Adrenal gland (tissue), 5 donors: ENCODE measurements at regions not wholly inside any gene's neighbourhood (a gene's known extent, or its start where the extent isn't known, plus 50 kb on each side); places are given as distances from the start of the nearest gene placed in this dataset.

ENCODE experiments used
- CTCF ChIP-seq, 6 experiments: fragments of 450-650 bp in 4 of 6; fragments of 200-600 bp in 2 of 6; sonication (generic) in 1 of 6; IDR thresholded peaks; 1 replicate in 5 of 6; 2 replicates in 1 of 6; pipeline versions ENCODE4 v1.5.1 to v1.8.0; 2016 to 2021; ENCODE audit warnings: antibody characterized with exemption in 6 of 6, mild to moderate bottlenecking in 2 of 6, moderate library complexity in 1 of 6
- POLR2A ChIP-seq, 2 donors: fragments of 450-650 bp; IDR thresholded peaks; one replicate each; pipeline ENCODE4 v1.6.1; 2017; ENCODE audit warnings: antibody characterized with exemption in 2 of 2, mild to moderate bottlenecking in 2 of 2, moderate library complexity in 1 of 2
- donor health status: DM: no; HTN: no; CAD: no.

GRCh38 chr18:2444201-2444875 is 127.0 kb downstream of the METTL4 start:
- no peak for TF ChIP-seq CTCF (IDR thresholded peaks at IDR 0.05)
- no peak for TF ChIP-seq POLR2A (IDR thresholded peaks at IDR 0.05)
